Putamen (tissue), 1 donor: ENCODE measurements at regions not wholly inside any gene's neighbourhood (a gene's known extent, or its start where the extent isn't known, plus 50 kb on each side); places are given as distances from the start of the nearest gene placed in this dataset.

Experiments used
- DNase-seq: peaks from one replicate; pipeline ENCODE4 v3.0.0-alpha.2; 2016; ENCODE audit warnings: low spot score

GRCh38 chr14:49008363-49008762, 577.8 kb downstream of the RPS29 start:
- no peak for DNase-seq

- DNase-seq = no peak
Measured at GRCh38 chr14:48991141-48991540, 595.0 kb downstream of the RPS29 start.

- no peak for DNase-seq
Measured at GRCh38 chr14:48983351-48983888, 602.8 kb downstream of the RPS29 start.

GRCh38 chr14:48974994-48975393, 611.2 kb downstream of the RPS29 start:
- DNase-seq = no peak

- no peak for DNase-seq
Measured at GRCh38 chr14:48973151-48973550, 613.0 kb downstream of the RPS29 start.

GRCh38 chr14:48970943-48971342, 615.2 kb downstream of the RPS29 start:
- no peak for DNase-seq

- no peak for DNase-seq
Measured at GRCh38 chr14:48967419-48967818, 618.8 kb downstream of the RPS29 start.

GRCh38 chr14:48963231-48963790, 622.9 kb downstream of the RPS29 start:
- no peak for DNase-seq

- DNase-seq = no peak
Measured at GRCh38 chr14:48957486-48957885, 628.7 kb downstream of the RPS29 start.

- DNase-seq = no peak
Measured at GRCh38 chr14:48955857-48956256, 630.3 kb downstream of the RPS29 start.

GRCh38 chr14:48954446-48954845, 631.7 kb downstream of the RPS29 start:
- no peak for DNase-seq

GRCh38 chr14:48944809-48945208, 641.4 kb downstream of the RPS29 start:
- DNase-seq = no peak

GRCh38 chr14:48943913-48944312, 642.3 kb downstream of the RPS29 start:
- no peak for DNase-seq

- peak; percentile 13 for DNase-seq
Measured at GRCh38 chr14:48937541-48938195, 648.5 kb downstream of the RPS29 start.

GRCh38 chr14:48936849-48937248, 649.3 kb downstream of the RPS29 start:
- no peak for DNase-seq

- DNase-seq = no peak
Measured at GRCh38 chr14:48936362-48936761, 649.8 kb downstream of the RPS29 start.

- DNase-seq = peak; percentile 5
Measured at GRCh38 chr14:48925184-48925583, 661.0 kb downstream of the RPS29 start.

GRCh38 chr14:48914921-48915320, 671.3 kb downstream of the RPS29 start:
- DNase-seq = no peak

GRCh38 chr14:48914382-48914781, 671.8 kb downstream of the RPS29 start:
- no peak for DNase-seq

- DNase-seq = no peak
Measured at GRCh38 chr14:48900565-48900964, 685.6 kb downstream of the RPS29 start.

GRCh38 chr14:48890333-48890732, 695.8 kb downstream of the RPS29 start:
- DNase-seq = no peak

GRCh38 chr14:48876806-48877340, 709.3 kb downstream of the RPS29 start:
- no peak for DNase-seq

GRCh38 chr14:48874711-48875110, 711.5 kb downstream of the RPS29 start:
- no peak for DNase-seq

- no peak for DNase-seq
Measured at GRCh38 chr14:48857366-48857765, 728.8 kb downstream of the RPS29 start.
